Fibroblast of mammary gland (primary cell): ENCODE measurements at regions not wholly inside any gene's neighbourhood (a gene's known extent, or its start where the extent isn't known, plus 50 kb on each side); places are given as distances from the start of the nearest gene placed in this dataset.
A peak's percentile ranks its signal among the peaks of the same experiment; 100 is the strongest.

ENCODE experiments used
- DNase-seq: peaks from one replicate; pipeline ENCODE4 v3.0.0-alpha.2; 2010; ENCODE audit warnings: low read depth
- H3K4me3 ChIP-seq: 2 replicates; pipeline ENCODE4 v1.5.1; 2011; ENCODE audit warnings: low read depth, mild to moderate bottlenecking, low read length, moderate library complexity; ENCODE audit not compliant: control insufficient read depth
- TF ChIP-seq, protein P1 (sequence below): conservative IDR thresholded peaks from 2 replicates; pipeline ENCODE4 v1.5.1; 2011; ENCODE audit warnings: low read depth, low read length, inconsistent platforms; ENCODE audit not compliant: control insufficient read depth, insufficient read depth

DNA sequence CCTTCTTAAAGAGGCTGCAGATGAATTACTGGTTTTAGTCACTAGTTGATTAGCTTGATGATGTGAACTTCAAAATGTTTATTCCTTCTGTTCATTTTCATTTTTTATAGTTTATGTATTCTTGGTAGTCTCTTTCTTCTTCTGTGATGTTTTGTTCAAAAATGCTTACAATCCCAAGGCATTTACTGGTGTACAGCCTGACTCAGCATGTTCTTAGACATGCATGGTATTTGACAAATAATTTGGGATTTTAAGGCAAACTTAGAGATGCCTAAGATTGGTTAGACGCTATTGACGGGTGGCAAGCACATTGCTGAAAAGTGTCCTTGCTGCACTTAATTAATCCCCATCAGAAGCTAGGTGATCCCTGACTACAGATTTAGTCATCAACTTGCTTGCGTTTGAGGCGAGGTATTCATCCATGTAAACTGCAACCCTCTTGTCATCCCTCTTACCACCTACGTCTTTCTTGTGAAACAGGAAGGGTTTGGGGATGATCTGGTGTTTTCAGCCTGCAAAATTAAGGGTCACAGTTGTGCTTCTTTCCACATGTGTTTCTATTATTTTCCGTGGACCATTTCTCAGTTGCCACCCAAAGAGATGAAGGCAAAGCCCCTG lies 331.8 kb downstream of the DKK2 start:
- no peak overlapping the region for H3K4me3 ChIP-seq
- DNase-seq, result no peak
- TF ChIP-seq, protein P1, sequence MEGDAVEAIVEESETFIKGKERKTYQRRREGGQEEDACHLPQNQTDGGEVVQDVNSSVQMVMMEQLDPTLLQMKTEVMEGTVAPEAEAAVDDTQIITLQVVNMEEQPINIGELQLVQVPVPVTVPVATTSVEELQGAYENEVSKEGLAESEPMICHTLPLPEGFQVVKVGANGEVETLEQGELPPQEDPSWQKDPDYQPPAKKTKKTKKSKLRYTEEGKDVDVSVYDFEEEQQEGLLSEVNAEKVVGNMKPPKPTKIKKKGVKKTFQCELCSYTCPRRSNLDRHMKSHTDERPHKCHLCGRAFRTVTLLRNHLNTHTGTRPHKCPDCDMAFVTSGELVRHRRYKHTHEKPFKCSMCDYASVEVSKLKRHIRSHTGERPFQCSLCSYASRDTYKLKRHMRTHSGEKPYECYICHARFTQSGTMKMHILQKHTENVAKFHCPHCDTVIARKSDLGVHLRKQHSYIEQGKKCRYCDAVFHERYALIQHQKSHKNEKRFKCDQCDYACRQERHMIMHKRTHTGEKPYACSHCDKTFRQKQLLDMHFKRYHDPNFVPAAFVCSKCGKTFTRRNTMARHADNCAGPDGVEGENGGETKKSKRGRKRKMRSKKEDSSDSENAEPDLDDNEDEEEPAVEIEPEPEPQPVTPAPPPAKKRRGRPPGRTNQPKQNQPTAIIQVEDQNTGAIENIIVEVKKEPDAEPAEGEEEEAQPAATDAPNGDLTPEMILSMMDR, result no peak

DNA sequence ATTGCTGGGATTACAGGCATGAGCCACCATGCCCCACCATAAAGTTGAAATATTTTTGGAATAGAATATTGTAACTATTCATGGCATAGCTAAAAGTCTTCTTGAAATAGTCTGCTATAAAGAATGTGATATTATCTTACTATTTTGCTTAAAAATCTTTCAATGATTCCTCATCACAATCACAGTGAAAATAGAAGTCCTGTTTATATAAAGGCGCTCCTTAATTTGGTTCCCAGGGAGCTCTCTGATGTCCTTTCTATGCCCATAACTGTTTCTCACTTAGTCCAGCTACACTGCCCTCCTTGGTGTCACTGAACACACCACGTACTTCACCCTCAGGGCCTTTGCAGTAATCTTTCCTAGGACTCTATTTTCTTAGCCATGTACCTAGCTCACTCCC lies 331.7 kb upstream of the GIMD1 start:
- TF ChIP-seq, protein P1, result no peak
- no peak overlapping the region for H3K4me3 ChIP-seq
- no peak for DNase-seq

DNA sequence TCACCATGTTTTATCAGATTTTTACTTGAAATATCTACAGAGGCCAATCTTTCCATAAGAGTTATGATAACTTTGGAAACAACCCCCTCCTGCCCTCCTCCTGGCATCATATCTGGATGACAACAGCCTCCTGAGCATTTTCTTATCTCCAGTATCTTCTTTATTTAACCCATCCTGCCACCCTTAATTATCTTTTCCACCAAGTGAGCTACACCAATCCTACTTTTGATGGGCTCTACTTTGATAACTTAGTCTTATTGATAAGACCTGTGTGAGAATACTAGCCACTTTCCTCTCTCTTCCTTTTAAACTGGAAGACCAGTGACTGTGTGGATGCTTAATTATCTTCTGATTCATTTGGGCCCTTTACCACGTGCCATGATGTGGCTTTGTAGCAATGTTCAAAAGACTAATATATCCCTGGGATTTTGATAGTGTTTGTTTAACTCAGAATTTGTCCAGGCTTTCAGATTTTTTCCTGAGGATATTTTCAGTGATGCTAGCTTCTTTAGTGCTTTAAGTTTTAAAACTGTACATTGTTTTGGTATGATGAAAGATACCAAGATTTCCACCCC lies 330.1 kb upstream of the GIMD1 start:
- DNase-seq, result no peak
- TF ChIP-seq, protein P1, result no peak
- H3K4me3 ChIP-seq, result no peak overlapping the region

DNA sequence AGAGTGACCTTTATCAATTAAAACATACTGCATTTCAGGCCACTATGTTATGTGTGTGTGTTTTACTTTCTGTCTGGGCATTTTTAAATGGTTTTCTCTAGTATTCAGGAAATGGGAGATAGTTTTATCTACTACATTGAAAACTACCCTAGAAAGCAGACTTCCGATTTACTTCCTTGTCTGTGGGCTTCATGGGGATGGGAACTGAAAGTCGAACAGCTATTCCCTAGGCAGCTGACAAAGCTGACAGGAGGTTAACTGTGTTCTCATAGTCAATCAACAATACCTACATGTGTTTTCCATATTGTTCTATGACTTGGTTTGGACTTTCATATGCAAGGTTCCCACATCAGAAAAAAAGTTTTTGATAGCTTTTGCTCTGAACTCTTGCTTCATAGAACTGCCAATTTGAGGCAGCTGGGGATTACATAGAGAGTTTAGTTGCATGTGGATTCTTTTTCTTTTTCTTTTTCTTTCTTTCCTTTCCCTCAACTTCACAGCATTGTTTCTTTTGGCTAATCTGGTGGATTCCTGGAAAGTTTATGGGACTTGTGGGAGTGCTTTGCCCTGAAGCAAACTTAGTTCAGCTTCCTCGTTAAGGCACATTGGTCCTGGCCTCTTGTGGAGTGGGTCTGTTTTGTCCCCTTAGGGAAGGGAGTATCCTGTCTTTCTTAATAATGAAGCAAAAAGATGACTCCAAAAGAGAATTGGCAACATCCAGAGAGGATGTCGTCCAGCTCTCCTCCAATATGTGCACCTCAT lies 327.1 kb upstream of the GIMD1 start:
- TF ChIP-seq, protein P1, result no peak
- H3K4me3 ChIP-seq, result no peak overlapping the region
- DNase-seq, result no peak

DNA sequence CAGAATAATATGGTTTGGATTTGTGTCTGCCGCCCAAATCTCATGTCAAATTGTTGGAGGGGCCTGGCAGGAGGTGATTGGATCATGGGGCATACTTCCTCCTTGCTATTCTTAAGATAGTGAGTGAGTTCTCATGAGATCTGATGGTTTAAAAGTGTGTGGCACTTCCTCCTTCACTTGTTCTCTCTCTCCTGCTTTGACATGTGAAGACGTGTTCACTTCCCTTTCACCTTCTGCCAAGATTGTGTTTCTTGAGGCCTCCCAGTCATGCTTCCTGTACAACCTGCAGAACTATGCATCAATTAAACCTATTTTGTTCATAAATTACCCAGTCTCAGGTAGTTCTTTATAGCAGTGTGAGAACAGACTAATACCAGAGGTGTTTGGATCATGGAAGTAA lies 325.7 kb upstream of the GIMD1 start:
- TF ChIP-seq, protein P1, result no peak
- no peak overlapping the region for H3K4me3 ChIP-seq
- DNase-seq, result no peak

DNA sequence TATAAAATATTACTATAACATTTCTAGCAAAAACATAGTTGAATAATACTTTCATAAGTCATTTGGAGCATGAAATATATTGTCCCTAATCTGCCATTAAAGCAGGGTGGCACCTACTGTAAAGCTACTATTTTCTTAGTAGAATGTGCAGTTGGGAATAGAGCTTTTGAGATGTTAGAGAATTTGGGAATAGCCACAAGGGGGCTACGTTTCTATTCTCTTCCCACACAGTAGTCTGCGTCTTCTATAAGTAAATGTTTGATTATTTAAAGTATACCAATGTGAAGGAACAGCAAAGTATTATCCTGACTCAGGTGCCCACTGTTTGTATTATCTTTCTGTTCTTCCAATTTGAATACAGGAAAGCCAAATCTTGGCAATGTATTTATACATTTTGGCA lies 323.2 kb upstream of the GIMD1 start:
- H3K4me3 ChIP-seq, result no peak overlapping the region
- TF ChIP-seq, protein P1, result peak; percentile 20
- DNase-seq, result peak; percentile 11
